ENCODE measurements at regions not wholly inside any gene's neighbourhood (a gene's known extent, or its start where the extent isn't known, plus 50 kb on each side); places are given as distances from the start of the nearest gene placed in this dataset.

GRCh38 chr6:80438772-80439171 is 332.3 kb downstream of the BCKDHB start:
- TF ChIP-seq EZH2 (IDR thresholded peaks at IDR 0.05) (no peak), POLR2AphosphoS5 (IDR thresholded peaks at IDR 0.05; ENCODE audit: borderline replicate concordance, low read depth, low read length) (no peak), FOXP2 (optimal IDR thresholded peaks at IDR 0.05; ENCODE audit: control extremely low read depth, extremely low read length, insufficient read depth) (no peak)
